ENCODE measurements at regions not wholly inside any gene's neighbourhood (a gene's known extent, or its start where the extent isn't known, plus 50 kb on each side); places are given as distances from the start of the nearest gene placed in this dataset.
"Not testable (repeated sequence)": the region's sequence is repeated elsewhere in the genome, so short reads cannot be mapped to it uniquely, and the experiment has no call there.

DNA sequence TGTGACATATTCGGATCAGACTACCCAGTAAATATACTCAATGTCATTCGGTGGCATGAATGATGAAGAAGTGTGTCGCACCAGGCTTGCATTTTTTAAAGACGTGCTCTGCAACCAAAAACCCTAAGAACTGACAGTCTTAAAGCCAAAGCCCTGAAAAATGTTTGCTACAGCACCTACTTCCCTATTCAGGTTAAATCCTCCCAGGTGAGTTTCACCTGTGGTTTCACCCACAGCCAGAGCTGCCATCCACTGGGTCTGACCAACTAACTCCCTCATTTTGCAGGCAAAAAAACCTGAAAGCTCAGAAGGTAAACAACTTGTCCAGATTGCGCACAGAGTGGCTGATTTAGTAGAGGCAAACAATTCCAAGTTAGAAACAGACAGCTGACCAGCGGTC lies 222.3 kb upstream of the MGAT5 start:
- DNase-seq: no peak

DNA sequence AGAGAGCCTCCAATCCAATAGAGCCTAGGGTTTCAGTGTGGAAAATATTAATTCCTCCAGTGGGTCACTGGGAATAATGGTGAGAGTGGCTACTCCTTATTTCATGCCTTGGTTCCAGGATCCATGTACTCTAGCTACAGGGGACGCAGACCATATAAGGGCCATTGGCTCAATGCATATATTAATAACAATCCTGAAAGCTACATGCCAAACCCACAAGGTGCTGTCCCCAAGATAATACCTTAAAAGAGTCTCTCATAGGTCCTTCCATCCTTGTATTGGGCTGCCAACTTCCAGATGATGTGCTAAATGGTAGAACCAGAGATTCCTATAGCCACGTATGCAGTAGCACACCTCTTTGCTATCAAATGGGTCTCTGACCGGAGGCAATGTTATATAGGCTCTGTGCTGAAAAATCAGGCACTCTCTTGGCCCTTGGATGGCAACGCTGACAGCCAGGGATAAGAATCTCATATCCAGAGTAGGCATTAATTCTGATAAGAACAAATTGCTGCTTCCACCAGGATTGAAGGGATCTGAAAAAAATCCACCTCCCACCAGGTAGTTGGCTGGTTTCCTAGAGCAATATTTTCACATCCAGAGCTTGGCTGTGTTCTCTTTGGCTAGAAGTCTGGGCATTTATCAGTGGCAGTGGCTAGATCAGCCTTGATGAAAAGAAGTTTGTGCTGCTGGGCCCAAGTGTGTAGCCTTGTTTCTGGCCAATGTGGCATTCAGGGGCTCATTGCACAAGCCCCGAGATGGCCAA lies 218.1 kb upstream of the MGAT5 start:
- no peak for DNase-seq

DNA sequence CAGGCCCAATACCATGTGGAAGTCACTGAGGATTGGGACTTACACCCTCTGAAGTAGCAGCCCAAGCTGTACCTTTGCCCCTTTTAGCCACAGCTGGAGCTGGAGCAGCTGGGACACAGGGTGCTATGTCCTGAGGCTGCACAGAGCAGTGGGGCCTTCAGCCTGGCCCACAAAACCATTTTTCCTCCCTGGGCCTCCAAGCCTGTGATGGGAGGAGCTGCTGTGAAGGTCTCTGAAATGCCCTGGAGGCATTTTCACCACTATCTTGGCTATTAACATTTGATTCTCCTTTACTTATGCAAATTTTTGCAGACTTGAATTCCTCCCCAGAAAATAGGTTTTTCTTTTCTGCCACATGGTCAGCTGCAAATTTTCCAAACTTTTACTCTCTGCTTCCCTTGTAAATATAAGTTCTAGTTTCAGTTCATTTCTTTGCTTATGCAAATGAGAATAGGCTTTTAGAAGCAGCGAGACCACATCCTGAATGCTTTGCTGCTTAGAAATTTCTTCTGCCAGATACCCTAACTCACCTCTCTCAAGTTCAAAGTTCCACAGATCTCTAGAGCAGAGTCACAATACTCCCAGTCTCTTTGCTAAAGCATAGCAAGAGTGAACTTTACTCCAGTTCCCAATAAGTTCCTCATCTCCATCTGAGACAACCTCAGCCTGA lies 213.8 kb upstream of the MGAT5 start:
- no peak for DNase-seq

DNA sequence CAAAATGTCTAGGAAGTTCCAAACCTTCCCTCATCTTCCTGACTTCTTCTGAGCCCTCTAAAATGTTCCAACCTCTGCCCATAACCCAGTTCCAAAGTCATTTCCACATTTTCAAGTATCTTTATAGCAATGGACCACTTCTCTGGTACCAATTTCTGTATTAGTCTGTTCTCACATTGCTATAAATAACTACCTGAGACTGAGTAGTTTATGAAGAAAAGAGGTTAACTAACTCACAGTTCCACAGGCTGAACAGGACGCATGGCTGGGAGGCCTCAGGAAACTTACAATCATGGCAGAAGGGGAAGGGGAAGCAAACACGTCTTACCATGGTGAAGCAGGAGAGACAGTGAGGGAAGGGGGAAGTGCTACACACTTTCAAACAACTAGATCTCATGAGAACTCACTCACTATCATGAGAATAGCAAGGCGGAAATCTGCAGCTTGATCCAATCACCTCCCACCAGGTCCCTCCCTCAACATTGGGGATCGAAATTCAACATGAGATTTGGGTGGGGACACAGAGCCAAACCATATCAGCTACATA lies 213.2 kb upstream of the MGAT5 start:
- DNase-seq: not testable (repeated sequence)

DNA sequence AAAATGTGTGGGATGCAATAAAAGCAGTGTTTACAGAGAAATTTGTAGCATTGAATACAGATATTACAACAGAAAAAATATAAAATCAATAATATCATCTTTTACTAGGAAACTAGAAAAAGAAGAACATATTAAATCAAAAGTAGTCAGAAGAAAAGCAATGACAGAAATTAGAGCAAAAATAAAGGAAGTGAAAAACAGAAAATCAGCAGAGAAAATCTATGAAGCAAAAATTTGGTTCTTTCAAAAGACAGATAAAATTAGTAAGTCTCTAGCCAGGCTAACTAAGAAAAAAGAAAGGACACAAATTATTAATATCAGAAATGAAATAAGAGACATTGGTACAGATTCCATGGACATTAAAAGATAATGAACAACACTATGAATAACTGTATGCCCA lies 212.0 kb upstream of the MGAT5 start:
- no peak for DNase-seq

DNA sequence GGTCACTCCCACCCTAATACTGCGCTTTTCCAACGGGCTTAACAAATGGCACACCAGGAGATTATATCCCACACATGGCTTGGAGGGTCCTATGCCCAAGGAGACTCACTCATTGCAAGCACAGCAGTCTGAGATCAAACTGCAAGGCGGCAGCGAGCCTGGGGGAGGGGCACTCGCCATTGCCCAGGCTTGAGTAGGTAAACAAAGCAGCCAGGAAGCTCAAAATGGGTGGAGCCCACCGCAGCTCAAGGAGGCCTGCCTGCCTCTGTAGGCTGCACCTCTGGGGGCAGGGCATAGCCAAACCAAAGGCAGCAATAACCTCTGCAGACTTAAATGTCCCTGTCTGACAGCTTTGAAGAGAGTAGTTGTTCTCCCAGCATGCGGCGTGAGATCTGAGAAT lies 210.8 kb upstream of the MGAT5 start:
- DNase-seq: not testable (repeated sequence)

DNA sequence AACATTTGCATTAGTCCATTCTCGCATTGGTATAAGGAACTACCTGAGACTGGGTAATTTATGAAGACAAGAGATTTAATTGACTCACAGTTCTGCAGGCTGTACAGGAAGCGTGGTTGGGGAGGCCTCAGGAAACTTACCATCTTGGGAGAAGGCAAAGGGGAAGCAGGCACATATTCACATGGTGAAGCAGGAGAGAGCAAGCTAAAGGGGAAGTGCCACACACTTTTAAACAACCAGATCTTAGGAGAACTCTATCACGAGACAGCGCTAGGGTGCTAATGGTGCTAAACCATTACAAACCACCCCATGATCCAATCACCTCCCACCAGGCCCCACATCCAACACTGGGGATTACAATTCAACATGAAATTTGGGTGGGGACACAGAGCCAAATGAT lies 201.7 kb upstream of the MGAT5 start:
- no peak for DNase-seq

DNA sequence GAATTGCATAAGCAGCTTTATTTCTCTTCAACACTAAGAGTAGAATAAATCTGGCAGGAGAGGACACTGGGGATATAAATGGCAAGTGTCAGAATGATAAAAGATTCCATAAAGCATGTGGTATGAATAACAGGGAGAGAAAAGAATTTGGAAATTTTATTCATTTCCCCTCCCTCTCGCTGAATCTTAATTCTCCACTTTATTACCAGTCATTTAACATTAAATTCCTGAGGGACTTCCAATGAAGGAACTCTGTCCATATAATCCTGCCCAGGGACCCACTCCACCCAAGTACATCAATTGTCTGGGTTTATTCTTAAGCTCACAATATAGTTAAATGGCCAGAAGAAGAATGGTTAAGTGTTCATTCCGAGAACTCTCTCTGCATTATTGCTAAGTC lies 197.7 kb upstream of the MGAT5 start:
- no peak for DNase-seq

DNA sequence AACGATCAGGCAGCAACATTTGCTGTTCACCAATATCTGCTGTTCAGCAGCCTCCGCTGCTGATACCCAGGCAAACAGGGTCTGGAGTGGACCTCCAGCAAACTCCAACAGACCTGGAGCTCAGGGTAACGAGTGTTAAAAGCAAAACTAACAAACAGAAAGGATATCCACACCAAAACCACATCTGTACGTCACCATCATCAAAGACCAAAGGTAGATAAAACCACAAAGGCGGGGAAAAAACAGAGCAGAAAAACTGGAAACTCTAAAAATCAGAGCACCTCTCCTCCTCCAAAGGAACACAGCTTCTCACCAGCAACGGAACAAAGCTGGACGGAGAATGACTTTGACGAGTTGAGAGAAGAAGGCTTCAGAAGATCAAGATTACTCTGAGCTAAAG lies 192.8 kb upstream of the MGAT5 start:
- DNase-seq: not testable (repeated sequence)

DNA sequence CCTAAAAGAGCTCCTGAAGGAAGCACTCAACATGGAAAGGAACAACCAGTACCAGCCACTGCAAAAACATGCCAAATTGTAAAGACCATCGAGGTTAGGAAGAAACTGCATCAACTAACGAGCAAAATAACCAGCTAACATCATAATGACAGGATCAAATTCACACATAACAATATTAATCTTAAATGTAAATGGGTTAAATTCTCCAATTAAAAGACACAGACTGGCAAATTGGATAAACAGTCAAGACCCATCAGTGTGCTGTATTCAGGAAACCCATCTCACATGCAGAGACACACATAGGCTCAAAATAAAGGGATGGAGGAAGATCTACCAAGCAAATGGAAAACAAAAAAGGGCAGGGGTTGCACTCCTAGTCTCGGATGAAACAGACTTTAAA lies 191.6 kb upstream of the MGAT5 start:
- not testable (repeated sequence) for DNase-seq

DNA sequence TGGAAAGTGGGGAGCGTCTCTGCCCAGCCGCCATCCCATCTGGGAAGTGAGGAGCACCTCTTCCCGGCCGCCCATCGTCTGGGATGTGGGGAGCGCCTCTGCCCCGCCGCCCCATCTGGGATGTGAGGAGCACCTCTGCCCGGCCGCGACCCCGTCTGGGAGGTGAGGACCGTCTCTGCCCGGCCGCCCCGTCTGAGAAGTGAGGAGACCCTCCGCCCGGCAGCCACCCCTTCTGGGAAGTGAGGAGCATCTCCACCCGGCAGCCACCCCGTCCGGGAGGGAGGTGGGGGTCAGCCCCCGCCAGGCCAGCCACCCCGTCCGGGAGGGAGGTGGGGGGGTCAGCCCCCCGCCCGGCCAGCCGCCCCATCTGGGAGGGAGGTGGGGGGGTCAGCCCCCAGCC lies 190.0 kb upstream of the MGAT5 start:
- DNase-seq: not testable (repeated sequence)

DNA sequence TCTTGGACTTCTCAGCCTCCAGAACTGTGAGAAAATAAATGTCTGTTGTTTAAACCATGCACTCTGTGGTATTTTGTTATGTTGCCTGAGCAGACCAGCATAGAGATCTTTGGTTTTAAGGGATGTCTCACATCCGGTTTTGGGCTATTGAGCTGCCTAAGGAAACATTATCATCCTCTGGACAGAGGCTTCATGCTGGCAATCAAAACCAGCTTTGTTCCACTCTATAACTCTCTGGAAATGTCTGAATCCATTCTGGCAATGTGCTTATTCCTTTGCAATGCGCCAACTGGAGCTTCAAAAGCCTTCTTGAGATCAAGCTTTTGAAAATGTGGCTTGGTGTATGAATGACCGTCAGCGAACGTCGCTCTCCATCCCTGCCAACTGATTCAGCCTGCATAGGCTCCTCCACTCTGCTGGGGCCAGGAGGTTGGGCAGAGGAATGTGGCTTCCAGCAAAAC lies 183.6 kb upstream of the MGAT5 start:
- no peak for DNase-seq

DNA sequence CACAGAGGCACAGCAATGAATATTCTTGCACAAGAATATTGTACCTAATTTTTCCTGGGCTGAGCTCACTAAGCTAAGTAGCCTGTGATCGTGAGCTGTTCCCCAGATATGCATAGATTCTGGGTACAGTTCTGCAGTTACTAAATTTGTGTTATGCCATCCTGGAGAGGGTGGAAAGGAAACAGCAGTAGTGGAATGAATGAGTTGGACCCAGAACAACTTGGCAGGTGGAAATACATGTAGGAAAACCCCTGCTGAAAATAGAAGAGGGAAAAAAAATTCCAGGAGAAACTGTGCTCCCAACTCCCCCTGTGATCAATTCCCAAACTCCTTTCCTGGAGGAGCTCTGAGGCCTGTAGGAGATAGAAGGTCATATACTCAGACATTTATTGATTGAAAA lies 181.5 kb upstream of the MGAT5 start:
- no peak for DNase-seq

DNA sequence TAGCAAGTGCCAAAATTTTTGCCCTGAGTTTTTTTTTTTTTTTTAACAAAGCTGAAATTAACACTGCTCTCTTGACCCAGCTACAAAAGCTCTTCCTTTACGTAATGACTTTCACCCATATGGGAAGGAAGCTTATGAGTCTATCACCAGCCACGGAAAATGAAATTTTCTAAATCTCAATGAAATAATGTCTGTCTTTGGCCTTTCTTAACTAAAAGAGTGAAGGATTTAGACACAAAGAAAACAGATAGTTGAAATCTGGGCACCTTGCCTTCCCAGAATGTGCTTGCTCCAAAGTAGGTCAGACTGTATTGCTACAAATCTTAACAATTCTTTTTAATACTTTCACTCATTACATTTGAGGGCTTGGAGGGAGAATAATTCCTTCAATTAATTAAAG lies 180.8 kb upstream of the MGAT5 start:
- DNase-seq: no peak

DNA sequence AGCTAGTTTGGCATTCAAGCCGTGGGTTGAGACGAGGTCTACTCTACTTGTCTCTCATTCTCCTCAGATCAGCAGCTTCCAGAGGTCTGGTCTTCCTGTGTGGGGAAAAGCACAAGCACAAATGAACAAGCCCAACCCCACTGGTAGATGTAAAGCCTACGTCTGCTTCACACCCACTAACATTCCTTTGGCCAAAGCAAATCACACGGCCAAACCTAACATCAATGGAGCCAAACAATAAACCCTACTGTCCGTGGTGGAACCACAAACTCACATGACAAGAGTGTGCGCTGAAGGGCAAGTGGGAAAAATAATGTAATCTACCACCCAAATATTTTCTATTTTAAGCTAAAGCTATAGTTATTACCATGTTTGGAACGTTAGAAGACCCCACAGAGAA lies 179.3 kb upstream of the MGAT5 start:
- no peak for DNase-seq

DNA sequence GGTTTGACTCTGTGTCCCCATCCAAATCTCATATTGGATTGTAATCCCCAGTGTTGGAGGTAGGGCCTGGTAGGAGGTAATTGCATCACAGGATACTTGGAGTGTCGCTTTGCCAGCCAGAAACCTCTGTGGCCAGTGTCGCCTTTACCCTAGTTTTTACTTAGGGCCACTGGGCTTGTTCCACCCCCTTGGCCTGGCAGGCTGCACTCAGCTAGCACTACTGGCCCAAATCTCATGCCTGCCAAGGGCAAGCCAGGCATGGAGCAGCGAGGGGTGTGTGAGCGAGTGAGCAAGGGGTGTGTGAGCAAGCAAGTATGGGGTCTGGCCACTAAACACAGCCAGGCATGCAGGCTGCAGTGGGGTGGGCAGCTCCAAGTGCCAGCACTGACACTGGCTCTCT lies 178.7 kb upstream of the MGAT5 start:
- no peak for DNase-seq

DNA sequence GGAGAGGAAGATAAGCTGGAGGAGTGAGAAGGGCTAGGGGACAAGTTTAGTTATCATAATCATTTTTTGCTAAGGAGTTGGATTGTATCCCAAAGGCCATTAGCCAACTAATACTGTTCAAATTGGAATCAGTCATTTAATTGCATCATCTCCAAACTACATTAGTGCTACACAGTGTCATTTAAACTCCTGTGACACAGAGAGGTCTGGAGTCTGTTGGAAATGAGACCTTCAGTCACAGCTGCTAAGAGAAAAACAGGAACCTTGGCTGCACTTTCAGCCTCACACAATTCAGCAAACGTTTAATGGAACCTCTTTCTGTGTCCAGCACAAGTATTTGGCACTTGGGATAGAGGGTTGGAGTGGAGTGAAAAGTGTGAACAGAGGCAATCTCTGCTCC lies 175.5 kb upstream of the MGAT5 start:
- no peak for DNase-seq

DNA sequence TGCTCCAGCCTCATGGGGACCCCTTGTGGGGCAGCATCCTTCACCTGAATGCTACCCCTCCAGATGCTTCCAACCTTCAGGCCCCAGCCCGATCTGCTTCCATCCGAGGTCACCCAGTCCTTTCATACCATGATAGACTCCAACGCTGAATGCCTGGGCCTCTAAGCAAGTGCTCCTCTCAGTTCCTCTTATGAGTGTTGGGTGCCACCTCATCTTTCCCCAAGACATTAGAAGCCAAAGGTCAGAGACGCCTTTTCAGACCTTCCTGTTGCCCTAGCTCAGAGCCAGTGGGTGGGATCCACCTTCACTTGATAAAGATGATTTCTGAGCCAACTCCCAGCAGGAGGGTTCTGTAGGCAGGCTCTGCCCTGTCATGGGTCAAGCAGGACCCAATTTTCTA lies 174.5 kb upstream of the MGAT5 start:
- no peak for DNase-seq

DNA sequence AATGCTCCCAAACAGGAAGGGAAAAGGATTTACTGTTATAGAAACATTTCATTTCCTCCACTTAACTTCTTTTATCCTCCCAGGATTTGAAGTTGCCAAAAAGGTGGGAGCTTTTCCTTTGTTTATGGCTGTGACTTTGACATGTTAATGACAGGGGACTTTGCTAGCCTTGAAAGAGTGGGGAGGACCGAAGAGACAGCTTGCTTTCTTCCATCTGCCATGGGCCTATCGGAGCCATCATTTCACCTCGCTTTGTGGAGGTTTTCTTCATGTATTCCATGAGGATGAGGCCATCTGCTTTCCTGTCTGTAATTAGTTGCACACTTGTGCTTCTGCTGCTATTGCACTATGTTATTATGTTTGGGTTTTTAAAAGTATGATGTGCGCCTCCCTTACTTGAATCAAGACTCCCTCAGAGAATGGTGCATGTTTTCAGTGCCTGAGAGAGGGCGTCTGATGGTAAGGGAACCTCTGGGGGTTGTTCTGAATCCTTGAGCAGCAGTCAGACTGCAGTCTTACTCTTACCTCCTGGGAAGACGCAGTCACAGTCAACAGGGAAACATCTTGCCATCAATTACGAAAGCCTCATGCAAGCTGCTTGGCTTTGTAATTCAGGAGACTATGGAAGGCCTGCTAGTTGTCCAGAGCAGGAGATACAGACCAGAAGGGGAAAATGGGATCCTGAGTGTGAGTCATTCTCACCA lies 173.3 kb upstream of the MGAT5 start:
- DNase-seq: no peak

DNA sequence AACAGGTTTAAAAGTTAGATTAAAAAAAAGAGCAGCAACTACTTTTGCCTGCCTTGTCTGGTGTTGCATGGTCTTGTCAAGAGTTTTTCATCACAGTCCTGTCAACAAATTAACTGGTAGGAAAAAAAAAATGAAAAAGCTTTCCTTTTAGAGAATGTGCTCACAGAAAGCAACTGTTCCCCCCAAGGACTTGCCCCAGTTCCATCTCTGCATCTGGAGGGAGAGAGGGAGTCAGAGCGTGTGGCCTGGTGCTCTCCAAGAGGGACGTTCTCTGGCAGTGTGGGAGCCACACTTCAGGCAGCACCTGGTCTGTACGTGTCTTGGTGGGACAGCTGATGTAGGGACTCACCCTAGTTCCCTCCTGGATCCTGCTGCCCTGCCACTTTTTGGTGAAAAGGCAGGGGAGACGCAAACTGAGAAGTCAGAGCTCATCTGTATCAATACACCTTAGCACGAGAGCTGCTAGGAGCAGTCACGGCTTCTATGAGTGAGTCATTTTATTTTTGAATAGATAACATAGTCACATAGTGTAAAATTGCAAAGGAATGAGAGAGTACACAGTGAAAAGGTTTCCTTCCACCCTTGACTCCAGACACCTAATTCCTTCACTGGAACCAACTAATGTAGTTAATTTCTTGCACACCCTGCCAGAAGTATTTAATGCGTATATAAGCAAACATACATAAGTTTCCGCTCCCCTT lies 172.5 kb upstream of the MGAT5 start:
- no peak for DNase-seq

DNA sequence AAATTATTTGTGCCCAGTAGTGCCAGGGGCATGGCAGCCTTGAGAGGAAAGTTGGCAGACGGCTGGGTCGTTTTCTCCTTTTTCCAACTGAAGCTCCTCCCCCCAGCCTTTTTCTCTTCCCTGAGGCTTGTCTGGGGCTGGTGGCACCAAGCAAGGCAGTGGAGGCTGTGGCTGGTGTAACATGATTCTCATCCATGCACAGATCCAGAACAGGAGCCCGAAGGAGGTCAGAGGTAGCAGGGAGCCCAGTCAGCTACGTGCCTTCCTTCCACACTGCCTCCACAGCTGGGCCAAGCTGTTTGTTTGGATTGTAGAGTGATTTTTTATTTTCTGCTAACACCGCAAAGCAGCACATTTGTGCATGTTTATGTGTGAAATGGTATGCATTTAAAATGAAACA lies 170.3 kb upstream of the MGAT5 start:
- no peak for DNase-seq

DNA sequence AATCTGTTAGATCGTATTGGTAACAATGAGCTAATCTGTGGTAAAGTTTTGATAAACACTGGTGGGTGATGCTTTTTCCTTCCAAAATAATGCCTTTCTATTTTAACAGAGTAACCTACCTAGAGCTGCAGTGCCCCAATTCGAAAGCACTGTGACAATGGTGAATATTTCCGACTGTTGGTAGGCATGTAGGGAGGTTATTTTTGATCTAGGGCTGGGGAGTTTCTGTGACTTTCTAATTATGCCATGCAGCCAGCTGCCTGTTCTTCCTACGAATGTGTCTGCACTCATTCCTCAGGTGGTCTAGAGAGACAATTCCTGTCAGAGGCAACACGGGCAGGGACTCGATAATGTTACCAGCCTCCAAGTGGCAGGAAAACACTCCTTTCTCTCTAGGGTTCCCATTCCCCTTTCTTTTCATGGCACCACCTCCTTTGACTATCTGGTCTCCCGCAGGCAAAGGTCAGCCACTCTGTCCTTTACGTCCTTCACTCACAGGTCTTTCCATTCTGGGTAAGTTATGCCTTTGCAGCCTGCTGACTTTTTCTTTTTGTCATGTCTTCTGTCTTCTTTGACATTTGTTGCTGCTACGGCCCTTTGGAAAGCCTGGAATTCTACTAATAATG lies 167.2 kb upstream of the MGAT5 start:
- no peak for DNase-seq
